ENCODE measurements at regions not wholly inside any gene's neighbourhood (a gene's known extent, or its start where the extent isn't known, plus 50 kb on each side); places are given as distances from the start of the nearest gene placed in this dataset.

DNA sequence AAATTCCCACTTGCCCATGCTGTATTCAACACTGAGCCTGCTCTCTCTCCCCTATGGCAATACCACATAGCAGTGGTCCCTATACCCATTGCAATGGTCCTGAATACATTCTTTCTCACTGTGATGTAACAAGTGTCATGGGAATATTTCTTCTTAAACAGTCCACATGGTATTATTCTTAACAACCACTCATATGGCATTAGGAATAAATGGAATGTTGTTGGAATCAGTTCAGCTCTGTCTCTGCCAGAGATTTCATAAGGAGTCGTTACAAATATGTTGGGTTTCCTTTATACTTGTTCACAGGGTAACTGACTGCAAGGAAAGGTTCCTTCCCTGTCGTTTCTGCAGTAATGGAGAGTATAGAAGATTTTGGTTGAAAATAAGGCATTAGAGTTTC, 128.3 kb upstream of the SPATA13 start:
- peak in 1 of 8 experiments; percentile 33 for ATAC-seq (replicated peaks in 6 of 8)
- in situ Hi-C loops (cut with MboI; ENCODE audit: low pct_unique_long_range_greater_than_20kb in 2 of 9, low sequenced_read_pairs in 9 of 9, unreplicated experiment in 9 of 9) = loop anchor here in 3 of 9 experiments (25.0 kb wide), 2 partner anchors 180 to 205 kb away; no protein-coding TSS in a partner anchor
- H3K4me1 ChIP-seq (replicated peaks in 1 of 2) = peaks cover 0 to 10% of the 10 kb centered on the region in 2 donors
- no peak overlapping the region for H3K4me3 ChIP-seq
- no peak overlapping the region for H3K27ac ChIP-seq
- WGBS, 10 experiments = 0 to 100% (median 77%) methylated on average over 1 to 2 of the region's 2 CpGs; no CpG with 5 or more reads in 2 of the 10 experiments

DNA sequence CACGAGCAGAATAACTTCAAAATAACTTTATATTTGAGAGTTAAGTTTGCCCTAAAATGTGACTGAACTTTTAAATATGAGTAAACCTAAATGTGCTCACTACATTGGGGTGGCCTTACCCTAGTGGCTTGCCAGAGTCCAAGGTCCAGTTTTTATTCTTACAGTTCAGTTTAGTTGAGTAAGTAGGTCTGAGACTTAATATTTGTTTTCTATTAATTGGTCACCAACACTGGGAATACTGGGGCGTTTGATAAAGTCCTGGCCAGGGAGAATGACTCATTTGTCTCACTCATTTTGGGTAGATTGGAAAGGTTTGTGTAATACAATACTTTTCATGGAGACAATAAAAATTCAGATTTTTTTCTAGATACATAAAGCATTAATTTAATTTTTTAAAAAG, 127.8 kb upstream of the SPATA13 start:
- peaks cover 0 to 10% of the 10 kb centered on the region in 2 donors for H3K4me1 ChIP-seq (replicated peaks in 1 of 2)
- H3K27ac ChIP-seq = no peak overlapping the region
- 0 to 100% (median 83%) methylated on average over 1 to 2 of the region's 2 CpGs; no CpG with 5 or more reads in 1 of the 10 experiments for WGBS, 10 experiments
- no peak for ATAC-seq (replicated peaks in 6 of 8)
- no peak overlapping the region for H3K4me3 ChIP-seq
- in situ Hi-C loops (cut with MboI; ENCODE audit: low pct_unique_long_range_greater_than_20kb in 2 of 9, low sequenced_read_pairs in 9 of 9, unreplicated experiment in 9 of 9) = loop anchor here in 3 of 9 experiments (25.0 kb wide), 2 partner anchors 180 to 205 kb away; no protein-coding TSS in a partner anchor

DNA sequence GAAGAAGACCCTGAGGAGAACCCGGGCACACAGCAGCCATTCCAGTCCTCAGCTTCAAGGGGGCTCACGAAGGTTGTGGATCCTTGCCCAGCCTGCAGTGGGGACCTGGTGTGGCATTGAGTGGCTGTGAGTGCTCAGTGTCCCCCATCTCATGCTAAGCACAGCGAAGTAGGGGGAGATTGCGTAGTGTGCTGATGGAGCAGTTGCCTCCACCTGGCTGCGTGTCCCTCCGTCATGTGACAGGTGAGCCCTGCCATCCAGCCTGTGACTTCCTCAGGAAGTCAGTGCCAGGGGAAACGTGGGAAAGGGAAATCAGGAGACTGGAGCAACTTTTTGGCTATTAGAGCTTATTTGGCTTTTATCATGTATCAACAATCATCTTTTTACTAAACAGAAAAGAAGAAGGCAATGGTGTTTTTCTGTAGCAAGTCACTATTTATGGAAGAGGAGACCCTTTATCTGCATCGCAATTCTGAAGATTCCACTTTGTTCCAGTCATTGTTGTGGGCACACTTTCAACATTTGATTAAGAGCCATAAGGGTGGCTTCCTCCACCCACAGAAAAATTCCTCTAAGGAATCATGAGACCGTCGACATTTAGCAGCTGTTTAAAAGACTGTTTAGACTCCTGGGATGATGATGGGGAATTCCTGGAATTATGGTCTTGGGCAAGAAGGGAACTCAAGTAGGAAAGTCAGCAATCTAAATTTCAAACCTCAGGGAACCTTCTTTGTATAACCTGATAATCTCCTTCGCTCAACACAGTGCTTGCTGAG, 126.8 kb upstream of the SPATA13 start:
- H3K4me3 ChIP-seq = no peak overlapping the region
- ATAC-seq (replicated peaks in 6 of 8) = peak in 1 of 8 experiments; percentile 48
- in situ Hi-C loops (cut with MboI; ENCODE audit: low pct_unique_long_range_greater_than_20kb in 2 of 9, low sequenced_read_pairs in 9 of 9, unreplicated experiment in 9 of 9) = loop anchor here in 3 of 9 experiments (25.0 kb wide), 2 partner anchors 179 to 204 kb away; no protein-coding TSS in a partner anchor
- peaks cover 3 to 17% of the 10 kb centered on the region in 2 donors for H3K4me1 ChIP-seq (replicated peaks in 1 of 2)
- H3K27ac ChIP-seq = no peak overlapping the region
- WGBS, 10 experiments = 0 to 100% (median 72%) methylated on average over 1 to 9 of the region's 11 CpGs

GRCh38 chr13:24035411-24035810, 125.1 kb upstream of the SPATA13 start:
- WGBS, 10 experiments = 80 to 100% (median 89%) methylated on average over 1 to 4 of the region's 5 CpGs; no CpG with 5 or more reads in 1 of the 10 experiments
- no peak for ATAC-seq (replicated peaks in 6 of 8)
- Histone ChIP-seq H3K4me3 (no peak overlapping the region), H3K27ac (no peak overlapping the region), H3K4me1 (replicated peaks in 1 of 2) (peaks cover 15 to 34% of the 10 kb centered on the region in 2 donors)
- in situ Hi-C loops (cut with MboI; ENCODE audit: low pct_unique_long_range_greater_than_20kb in 2 of 9, low sequenced_read_pairs in 9 of 9, unreplicated experiment in 9 of 9) = loop anchor here in 3 of 9 experiments (25.0 kb wide), 2 partner anchors 177 to 202 kb away; no protein-coding TSS in a partner anchor

DNA sequence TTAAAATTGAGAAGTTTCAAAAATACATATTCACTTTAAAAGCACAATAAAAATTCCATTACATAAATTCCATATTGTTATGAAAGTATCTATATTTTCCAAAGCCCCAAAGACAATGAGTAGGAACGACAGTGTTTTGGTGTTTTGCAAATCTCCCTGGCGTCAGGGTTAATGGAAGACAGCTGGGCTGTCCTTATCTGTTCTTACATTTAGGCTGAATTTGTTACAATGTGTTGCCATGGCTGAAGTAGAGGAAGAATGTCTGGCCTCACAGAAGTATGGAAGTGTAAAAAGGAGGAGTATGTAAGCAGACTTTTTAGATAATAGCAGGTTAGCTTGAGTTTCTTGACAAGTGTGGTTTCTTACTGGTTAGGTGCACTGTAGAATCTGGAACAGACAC, 124.4 kb upstream of the SPATA13 start:
- ATAC-seq (replicated peaks in 6 of 8) = peak in 4 of 8 experiments; percentile 31 to 42 (median 40)
- Histone ChIP-seq H3K27ac (no peak overlapping the region), H3K4me1 (replicated peaks in 1 of 2) (peaks cover 18 to 41% of the 10 kb centered on the region in 2 donors), H3K4me3 (no peak overlapping the region)
- WGBS, 10 experiments = 0 to 34% (median 21%) methylated on average over 2 of the region's 2 CpGs; no CpG with 5 or more reads in 3 of the 10 experiments
- in situ Hi-C loops (cut with MboI; ENCODE audit: low pct_unique_long_range_greater_than_20kb in 2 of 9, low sequenced_read_pairs in 9 of 9, unreplicated experiment in 9 of 9) = loop anchor here in 3 of 9 experiments (25.0 kb wide), 2 partner anchors 176 to 201 kb away; no protein-coding TSS in a partner anchor

GRCh38 chr13:24038405-24038804, 122.1 kb upstream of the SPATA13 start:
- H3K27ac ChIP-seq = peak overlapping the region; percentile 22 to 24
- in situ Hi-C loops (cut with MboI; ENCODE audit: low pct_unique_long_range_greater_than_20kb in 2 of 9, low sequenced_read_pairs in 9 of 9, unreplicated experiment in 9 of 9) = loop anchor here in 3 of 9 experiments (25.0 kb wide), 2 partner anchors 174 to 199 kb away; no protein-coding TSS in a partner anchor
- peak in 5 of 8 experiments; percentile 26 to 56 (median 32) for ATAC-seq (replicated peaks in 6 of 8)
- H3K4me3 ChIP-seq = no peak overlapping the region
- 20 to 100% (median 57%) methylated on average over 1 to 7 of the region's 9 CpGs; no CpG with 5 or more reads in 1 of the 10 experiments for WGBS, 10 experiments
- peaks cover 24 to 58% of the 10 kb centered on the region in 2 donors for H3K4me1 ChIP-seq (replicated peaks in 1 of 2)

DNA sequence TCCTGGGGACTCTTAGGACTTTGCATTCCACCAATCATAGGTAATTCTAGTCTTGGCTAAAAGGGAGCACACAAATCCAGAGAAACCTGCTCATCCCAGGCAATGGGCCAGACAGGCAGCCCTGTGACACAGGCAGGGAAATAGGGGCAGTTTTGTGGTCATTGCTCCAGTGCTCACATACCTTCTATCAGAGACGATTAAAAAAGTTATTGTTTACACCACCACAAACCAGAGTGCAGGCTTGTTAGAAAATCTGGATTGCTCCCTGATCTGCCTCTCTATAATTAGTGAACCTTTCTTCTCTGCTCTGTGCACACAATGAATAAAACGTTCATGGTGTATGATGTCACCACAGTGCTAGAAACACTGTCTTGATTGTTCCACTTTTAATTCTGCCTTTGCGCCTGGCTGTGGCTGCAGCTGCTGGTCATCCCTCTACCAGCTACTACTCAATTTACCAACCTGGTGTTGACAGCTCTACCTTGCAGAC, 121.6 kb upstream of the SPATA13 start:
- peak in 5 of 8 experiments; percentile 88 to 93 (median 91) for ATAC-seq (replicated peaks in 6 of 8)
- no peak overlapping the region for H3K4me3 ChIP-seq
- H3K4me1 ChIP-seq (replicated peaks in 1 of 2) = peaks cover 29 to 59% of the 10 kb centered on the region in 2 donors
- WGBS, 10 experiments = 0 to 46% (median 21%) methylated on average over 1 to 3 of the region's 3 CpGs; no CpG with 5 or more reads in 5 of the 10 experiments
- in situ Hi-C loops (cut with MboI; ENCODE audit: low pct_unique_long_range_greater_than_20kb in 2 of 9, low sequenced_read_pairs in 9 of 9, unreplicated experiment in 9 of 9) = loop anchor here in 3 of 9 experiments (25.0 kb wide), 2 partner anchors 173 to 198 kb away; no protein-coding TSS in a partner anchor
- peak overlapping the region; percentile 22 to 53 for H3K27ac ChIP-seq

- 44 to 100% (median 72%) methylated on average over 1 to 6 of the region's 7 CpGs; no CpG with 5 or more reads in 3 of the 10 experiments for WGBS, 10 experiments
- ATAC-seq (replicated peaks in 6 of 8) = no peak
- in situ Hi-C loops (cut with MboI; ENCODE audit: low pct_unique_long_range_greater_than_20kb in 2 of 9, low sequenced_read_pairs in 9 of 9, unreplicated experiment in 9 of 9) = loop anchor here in 3 of 9 experiments (25.0 kb wide), 2 partner anchors 172 to 197 kb away; no protein-coding TSS in a partner anchor
- H3K27ac ChIP-seq = peak overlapping the region in 1 of 2 donors; percentile 53
- peaks cover 37 to 64% of the 10 kb centered on the region in 2 donors for H3K4me1 ChIP-seq (replicated peaks in 1 of 2)
- H3K4me3 ChIP-seq = no peak overlapping the region
These were observed 120.7 kb upstream of the SPATA13 start for GRCh38 chr13:24039621-24040475.

- in situ Hi-C loops (cut with MboI; ENCODE audit: low pct_unique_long_range_greater_than_20kb in 2 of 9, low sequenced_read_pairs in 9 of 9, unreplicated experiment in 9 of 9) = loop anchor here in 3 of 9 experiments (25.0 kb wide), 2 partner anchors 171 to 196 kb away; no protein-coding TSS in a partner anchor
- WGBS, 10 experiments = 20 to 88% (median 51%) methylated on average over 1 to 3 of the region's 3 CpGs; no CpG with 5 or more reads in 5 of the 10 experiments
- ATAC-seq (replicated peaks in 6 of 8) = no peak
These were observed 119.7 kb upstream of the SPATA13 start for GRCh38 chr13:24040835-24041234.

DNA sequence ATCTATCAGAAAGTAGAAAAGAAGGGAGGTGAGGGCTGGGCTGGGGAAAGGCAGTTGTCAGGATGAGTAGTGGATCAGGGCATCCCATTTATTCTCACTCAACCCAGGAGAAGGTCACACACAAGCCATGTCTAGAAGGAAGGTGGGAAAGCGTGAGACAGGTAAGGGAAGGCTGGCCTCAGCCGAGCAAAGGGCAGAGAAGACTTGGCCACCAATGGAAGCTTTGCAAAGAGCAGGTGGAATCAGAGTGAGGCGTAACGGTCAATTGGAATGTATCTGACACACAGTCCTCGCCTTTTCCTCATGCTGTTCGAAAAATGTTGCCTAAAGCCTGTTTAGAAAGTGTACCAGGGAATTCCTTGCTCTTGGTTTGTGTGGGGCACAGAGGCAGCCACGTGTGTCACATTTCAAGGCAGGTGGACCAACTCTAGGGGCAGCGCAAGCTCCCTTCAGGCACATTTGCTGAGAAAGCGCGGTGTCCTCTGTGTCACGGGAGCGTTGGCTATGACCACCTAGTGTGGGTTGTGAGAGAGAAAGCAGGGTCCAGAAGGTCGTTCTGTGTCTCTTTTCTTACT, 118.8 kb upstream of the SPATA13 start:
- ATAC-seq (replicated peaks in 6 of 8) = no peak
- WGBS, 10 experiments = 41 to 82% (median 69%) methylated on average over 2 to 10 of the region's 13 CpGs; no CpG with 5 or more reads in 2 of the 10 experiments
- H3K4me3 ChIP-seq = no peak overlapping the region
- H3K27ac ChIP-seq = no peak overlapping the region
- H3K4me1 ChIP-seq (replicated peaks in 1 of 2) = peaks cover 41 to 60% of the 10 kb centered on the region in 2 donors
- in situ Hi-C loops (cut with MboI; ENCODE audit: low pct_unique_long_range_greater_than_20kb in 2 of 9, low sequenced_read_pairs in 9 of 9, unreplicated experiment in 9 of 9) = loop anchor here in 3 of 9 experiments (25.0 kb wide), 2 partner anchors 171 to 196 kb away; no protein-coding TSS in a partner anchor

More at GRCh38 chr13:24040835-24041234, 119.7 kb upstream of the SPATA13 start:
- Histone ChIP-seq H3K4me1 (replicated peaks in 1 of 2) (peaks cover 41 to 64% of the 10 kb centered on the region in 2 donors), H3K27ac (no peak overlapping the region), H3K4me3 (no peak overlapping the region)

DNA sequence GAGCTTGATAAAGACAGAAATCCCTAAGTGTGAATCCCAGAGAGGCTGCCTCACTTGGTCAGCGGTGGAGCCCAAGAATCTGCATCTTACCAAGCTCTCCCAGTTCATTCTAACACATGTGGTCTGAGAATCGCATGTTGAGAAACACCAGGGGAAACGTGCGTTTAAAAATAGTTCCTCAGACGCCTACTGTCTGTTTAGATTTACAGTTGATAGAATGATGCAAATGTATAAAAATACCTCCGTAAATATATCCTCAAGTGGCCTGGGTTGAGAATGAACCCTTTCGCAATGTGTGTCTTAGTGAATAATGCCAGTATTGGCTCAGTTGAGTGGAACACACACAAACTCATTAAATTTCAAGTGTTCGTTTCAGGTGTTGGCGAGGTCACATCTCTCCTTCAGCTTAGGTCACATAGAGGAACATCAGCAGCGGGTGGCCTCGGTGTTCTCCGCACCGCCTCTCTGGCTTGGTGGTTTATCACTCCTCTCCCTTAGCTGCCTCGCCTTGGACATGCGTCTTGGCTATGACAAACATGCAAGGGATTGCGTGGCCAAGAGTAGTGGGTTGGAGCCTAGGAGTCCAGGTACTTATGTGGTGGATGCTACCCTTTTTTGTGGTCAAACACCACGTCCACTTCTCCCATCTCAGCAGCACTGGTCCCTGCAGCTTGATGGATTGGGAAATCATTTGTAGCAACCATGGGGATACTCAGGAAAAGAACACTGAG, 117.6 kb upstream of the SPATA13 start:
- Histone ChIP-seq H3K4me1 (replicated peaks in 1 of 2) (peaks cover 41 to 60% of the 10 kb centered on the region in 2 donors), H3K27ac (no peak overlapping the region), H3K4me3 (no peak overlapping the region)
- in situ Hi-C loops (cut with MboI; ENCODE audit: low pct_unique_long_range_greater_than_20kb in 2 of 9, low sequenced_read_pairs in 9 of 9, unreplicated experiment in 9 of 9) = loop anchor here in 3 of 9 experiments (25.0 kb wide), 2 partner anchors 169 to 194 kb away; no protein-coding TSS in a partner anchor
- 36 to 90% (median 79%) methylated on average over 2 to 11 of the region's 17 CpGs; no CpG with 5 or more reads in 4 of the 10 experiments for WGBS, 10 experiments
- no peak for ATAC-seq (replicated peaks in 6 of 8)

Measured in motor neuron (in vitro differentiated cells).